ENCODE measurements at regions not wholly inside any gene's neighbourhood (a gene's known extent, or its start where the extent isn't known, plus 50 kb on each side); places are given as distances from the start of the nearest gene placed in this dataset.

- Histone ChIP-seq H4K91ac (ENCODE audit: low read length) (no peak overlapping the region), H3K9me3 (ENCODE audit: control insufficient read depth, low read length) (no peaks in the 10 kb centered on the region), H3K18ac (ENCODE audit: low read depth in 1 of 2, low read length in 2 of 2) (no peak overlapping the region), H3K23ac (ENCODE audit: low read length in 2 of 2) (no peak overlapping the region), H3K27me3 (ENCODE audit: control insufficient read depth in 1 of 2, insufficient read depth in 1 of 2, low read length in 2 of 2) (no peaks in the 10 kb centered on the region), H3K36me3 (ENCODE audit: control insufficient read depth in 1 of 2, insufficient read depth in 2 of 2, low read depth in 1 of 2, low read length in 2 of 2) (no peaks in the 10 kb centered on the region), H2AK5ac (ENCODE audit: low read length, severe bottlenecking) (no peak overlapping the region), H3K27ac (ENCODE audit: low read length, poor library complexity, severe bottlenecking) (no peak overlapping the region), H3K4me1 (ENCODE audit: control insufficient read depth, insufficient read depth, low read depth, low read length) (peaks cover 2% of the 10 kb centered on the region), H2BK5ac (ENCODE audit: low read depth, low read length, poor library complexity, severe bottlenecking) (no peak overlapping the region), H3K4ac (ENCODE audit: low read depth in 1 of 2, low read length in 2 of 2) (no peak overlapping the region), H3K4me2 (ENCODE audit: low read length, poor library complexity, severe bottlenecking) (no peak overlapping the region), H3K9ac (ENCODE audit: low read length) (peak overlapping the region; percentile 9), H2BK12ac (ENCODE audit: low read length in 2 of 2) (no peak overlapping the region), H4K8ac (ENCODE audit: low read length) (no peak overlapping the region), H3K79me1 (replicated peaks; ENCODE audit: low read length, poor library complexity, severe bottlenecking) (no peaks in the 10 kb centered on the region), H3K14ac (ENCODE audit: low read length in 2 of 2) (no peak overlapping the region), H2AFZ (ENCODE audit: low read depth, low read length) (no peak overlapping the region), H3K4me3 (ENCODE audit: insufficient read depth in 1 of 2, low read depth in 1 of 2, low read length in 2 of 2) (no peak overlapping the region), H2BK120ac (ENCODE audit: low read depth, low read length) (no peak overlapping the region), H2BK15ac (ENCODE audit: low read depth, poor library complexity, severe bottlenecking) (no peak overlapping the region)
- 81% methylated on average over 3 of the region's 4 CpGs for WGBS
- DNase-seq = no peak
Observed at GRCh38 chr1:97989094-97989680, 68.4 kb upstream of the DPYD start.

GRCh38 chr1:97986041-97987005 is 65.5 kb upstream of the DPYD start:
- Histone ChIP-seq H3K4me3 (ENCODE audit: insufficient read depth in 1 of 2, low read depth in 1 of 2, low read length in 2 of 2) (no peak overlapping the region), H3K14ac (ENCODE audit: low read length in 2 of 2) (no peak overlapping the region), H3K23ac (ENCODE audit: low read length in 2 of 2) (no peak overlapping the region), H3K4ac (ENCODE audit: low read depth in 1 of 2, low read length in 2 of 2) (no peak overlapping the region), H3K27me3 (ENCODE audit: control insufficient read depth in 1 of 2, insufficient read depth in 1 of 2, low read length in 2 of 2) (no peaks in the 10 kb centered on the region), H3K79me1 (replicated peaks; ENCODE audit: low read length, poor library complexity, severe bottlenecking) (no peaks in the 10 kb centered on the region), H2BK120ac (ENCODE audit: low read depth, low read length) (no peak overlapping the region), H3K18ac (ENCODE audit: low read depth in 1 of 2, low read length in 2 of 2) (no peak overlapping the region), H3K4me2 (ENCODE audit: low read length, poor library complexity, severe bottlenecking) (no peak overlapping the region), H2AFZ (ENCODE audit: low read depth, low read length) (no peak overlapping the region), H3K9ac (ENCODE audit: low read length) (no peak overlapping the region), H2BK12ac (ENCODE audit: low read length in 2 of 2) (no peak overlapping the region), H3K27ac (ENCODE audit: low read length, poor library complexity, severe bottlenecking) (no peak overlapping the region), H2BK5ac (ENCODE audit: low read depth, low read length, poor library complexity, severe bottlenecking) (no peak overlapping the region), H4K91ac (ENCODE audit: low read length) (no peak overlapping the region), H2BK15ac (ENCODE audit: low read depth, poor library complexity, severe bottlenecking) (no peak overlapping the region), H2AK5ac (ENCODE audit: low read length, severe bottlenecking) (no peak overlapping the region), H4K8ac (ENCODE audit: low read length) (no peak overlapping the region), H3K4me1 (ENCODE audit: control insufficient read depth, insufficient read depth, low read depth, low read length) (peaks cover 2% of the 10 kb centered on the region), H3K9me3 (ENCODE audit: control insufficient read depth, low read length) (no peaks in the 10 kb centered on the region), H3K36me3 (ENCODE audit: control insufficient read depth in 1 of 2, insufficient read depth in 2 of 2, low read depth in 1 of 2, low read length in 2 of 2) (no peaks in the 10 kb centered on the region)
- no peak for DNase-seq
- 60% methylated on average over 2 of the region's 15 CpGs for WGBS

- Histone ChIP-seq H3K4me1 (ENCODE audit: control insufficient read depth, insufficient read depth, low read depth, low read length) (peaks cover 2% of the 10 kb centered on the region), H2BK15ac (ENCODE audit: low read depth, poor library complexity, severe bottlenecking) (no peak overlapping the region), H3K27me3 (ENCODE audit: control insufficient read depth in 1 of 2, insufficient read depth in 1 of 2, low read length in 2 of 2) (no peaks in the 10 kb centered on the region), H3K18ac (ENCODE audit: low read depth in 1 of 2, low read length in 2 of 2) (no peak overlapping the region), H2AFZ (ENCODE audit: low read depth, low read length) (no peak overlapping the region), H3K4me3 (ENCODE audit: insufficient read depth in 1 of 2, low read depth in 1 of 2, low read length in 2 of 2) (no peak overlapping the region), H3K9ac (ENCODE audit: low read length) (no peak overlapping the region), H4K91ac (ENCODE audit: low read length) (no peak overlapping the region), H3K9me3 (ENCODE audit: control insufficient read depth, low read length) (no peaks in the 10 kb centered on the region), H3K4me2 (ENCODE audit: low read length, poor library complexity, severe bottlenecking) (no peak overlapping the region), H3K27ac (ENCODE audit: low read length, poor library complexity, severe bottlenecking) (no peak overlapping the region), H3K4ac (ENCODE audit: low read depth in 1 of 2, low read length in 2 of 2) (no peak overlapping the region), H3K14ac (ENCODE audit: low read length in 2 of 2) (no peak overlapping the region), H3K79me1 (replicated peaks; ENCODE audit: low read length, poor library complexity, severe bottlenecking) (no peaks in the 10 kb centered on the region), H3K23ac (ENCODE audit: low read length in 2 of 2) (no peak overlapping the region), H2AK5ac (ENCODE audit: low read length, severe bottlenecking) (no peak overlapping the region), H2BK12ac (ENCODE audit: low read length in 2 of 2) (no peak overlapping the region), H3K36me3 (ENCODE audit: control insufficient read depth in 1 of 2, insufficient read depth in 2 of 2, low read depth in 1 of 2, low read length in 2 of 2) (no peaks in the 10 kb centered on the region), H4K8ac (ENCODE audit: low read length) (no peak overlapping the region), H2BK120ac (ENCODE audit: low read depth, low read length) (no peak overlapping the region), H2BK5ac (ENCODE audit: low read depth, low read length, poor library complexity, severe bottlenecking) (no peak overlapping the region)
- 100% methylated on average over 1 of the region's 2 CpGs for WGBS
- no peak for DNase-seq
Observed at GRCh38 chr1:97983126-97983525, 62.3 kb upstream of the DPYD start.

- Histone ChIP-seq H2BK12ac (ENCODE audit: low read length in 2 of 2) (no peak overlapping the region), H3K9ac (ENCODE audit: low read length) (no peak overlapping the region), H2AK5ac (ENCODE audit: low read length, severe bottlenecking) (no peak overlapping the region), H4K91ac (ENCODE audit: low read length) (no peak overlapping the region), H2BK5ac (ENCODE audit: low read depth, low read length, poor library complexity, severe bottlenecking) (no peak overlapping the region), H2BK120ac (ENCODE audit: low read depth, low read length) (no peak overlapping the region), H3K23ac (ENCODE audit: low read length in 2 of 2) (no peak overlapping the region), H3K4me1 (ENCODE audit: control insufficient read depth, insufficient read depth, low read depth, low read length) (no peaks in the 10 kb centered on the region), H3K4me3 (ENCODE audit: insufficient read depth in 1 of 2, low read depth in 1 of 2, low read length in 2 of 2) (no peak overlapping the region), H3K4ac (ENCODE audit: low read depth in 1 of 2, low read length in 2 of 2) (no peak overlapping the region), H3K27me3 (ENCODE audit: control insufficient read depth in 1 of 2, insufficient read depth in 1 of 2, low read length in 2 of 2) (no peaks in the 10 kb centered on the region), H3K79me1 (replicated peaks; ENCODE audit: low read length, poor library complexity, severe bottlenecking) (no peaks in the 10 kb centered on the region), H3K18ac (ENCODE audit: low read depth in 1 of 2, low read length in 2 of 2) (no peak overlapping the region), H2BK15ac (ENCODE audit: low read depth, poor library complexity, severe bottlenecking) (no peak overlapping the region), H2AFZ (ENCODE audit: low read depth, low read length) (no peak overlapping the region), H3K14ac (ENCODE audit: low read length in 2 of 2) (no peak overlapping the region), H4K8ac (ENCODE audit: low read length) (no peak overlapping the region), H3K9me3 (ENCODE audit: control insufficient read depth, low read length) (no peaks in the 10 kb centered on the region), H3K36me3 (ENCODE audit: control insufficient read depth in 1 of 2, insufficient read depth in 2 of 2, low read depth in 1 of 2, low read length in 2 of 2) (no peaks in the 10 kb centered on the region), H3K27ac (ENCODE audit: low read length, poor library complexity, severe bottlenecking) (no peak overlapping the region), H3K4me2 (ENCODE audit: low read length, poor library complexity, severe bottlenecking) (no peak overlapping the region)
- WGBS = no CpG with 5 or more reads among the region's 2 CpGs
- no peak for DNase-seq
Observed at GRCh38 chr1:97980530-97980929, 59.7 kb upstream of the DPYD start.

Measured in mesenchymal stem cell (in vitro differentiated cells and primary cell).